DMS53 (cell line): ENCODE measurements at regions not wholly inside any gene's neighbourhood (a gene's known extent, or its start where the extent isn't known, plus 50 kb on each side); places are given as distances from the start of the nearest gene placed in this dataset.

Source experiments
- DNase-seq: peaks from one replicate; lab custom pipeline; 2025; lab: John Stamatoyannopoulos, UW

DNA sequence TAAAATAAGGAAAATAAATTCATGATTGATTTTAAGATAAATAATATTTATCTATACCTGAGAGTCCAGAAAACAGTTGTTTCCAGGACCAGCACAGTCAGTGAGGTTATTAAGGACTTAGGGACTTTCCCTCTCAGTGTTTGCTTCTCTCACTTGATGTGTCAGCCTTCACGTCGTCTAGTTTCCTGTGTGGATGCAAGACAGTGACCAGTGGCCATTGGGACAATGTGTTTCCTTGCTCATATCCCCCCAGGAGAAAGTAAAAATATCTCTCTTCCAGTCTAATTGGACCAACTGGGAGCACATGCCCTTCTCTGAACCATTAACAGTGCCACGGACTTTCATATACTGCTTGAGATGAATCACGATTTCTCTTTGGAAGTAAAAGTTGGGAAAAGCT, 157.8 kb upstream of the CTNNB1 start:
- peak; percentile 18 for DNase-seq

DNA sequence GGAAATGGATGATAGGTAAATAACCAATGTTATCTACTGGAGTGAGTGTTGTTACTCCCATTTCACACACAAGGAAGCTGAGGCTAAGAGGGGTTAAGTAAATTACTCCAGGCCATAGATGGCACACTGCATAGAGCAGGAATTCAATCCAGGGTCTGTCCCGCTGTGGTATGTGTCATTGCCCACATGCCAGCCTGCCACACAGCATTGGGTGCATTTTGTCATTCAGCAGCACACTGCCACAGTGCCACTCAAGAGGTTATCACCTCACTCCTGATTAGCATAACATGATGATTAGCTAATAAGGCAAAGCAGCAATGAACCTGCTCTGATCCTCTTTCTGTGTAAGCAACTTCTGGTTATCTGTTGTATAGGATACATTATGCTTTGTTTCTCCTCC, 157.4 kb upstream of the CTNNB1 start:
- DNase-seq: no peak

DNA sequence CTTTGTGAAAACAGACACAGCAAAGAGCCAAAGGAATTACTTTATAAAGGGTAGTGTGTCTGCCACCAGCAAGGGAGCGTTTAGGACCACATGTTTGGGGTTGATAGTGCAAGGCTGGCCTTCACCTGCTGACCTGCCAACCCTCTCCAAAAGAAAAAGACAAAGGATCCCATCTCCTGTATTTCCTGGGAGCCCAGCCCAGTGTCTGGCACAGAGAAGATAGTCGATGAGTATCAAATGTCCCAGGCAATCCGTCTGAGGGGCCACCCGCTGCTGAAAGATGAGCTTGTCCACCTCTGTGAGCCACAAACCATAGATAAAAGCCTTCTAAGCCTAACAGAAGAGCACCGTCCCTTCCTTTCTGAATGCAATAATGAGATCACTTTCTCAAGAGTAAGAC, 154.8 kb upstream of the CTNNB1 start:
- DNase-seq: no peak

DNA sequence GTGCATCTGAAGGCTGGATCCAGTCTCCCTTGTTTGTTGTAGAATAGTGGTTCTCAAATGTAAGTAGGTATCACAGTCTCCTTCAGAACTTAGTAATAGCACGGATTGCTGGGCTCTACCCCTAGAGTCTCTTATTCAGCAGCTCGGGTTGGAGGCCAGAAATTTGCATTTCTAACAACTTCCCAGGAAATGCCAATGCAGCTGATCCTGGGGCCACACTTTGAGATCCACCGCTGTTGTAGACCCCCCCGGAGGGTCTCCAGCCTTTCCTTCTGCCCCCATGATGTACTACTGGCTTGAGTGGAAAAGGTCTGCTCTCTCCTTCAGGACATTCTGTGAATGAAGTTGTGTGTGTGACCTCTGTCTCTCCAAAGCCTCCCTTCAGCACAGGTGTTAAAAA, 153.8 kb upstream of the CTNNB1 start:
- DNase-seq: no peak

DNA sequence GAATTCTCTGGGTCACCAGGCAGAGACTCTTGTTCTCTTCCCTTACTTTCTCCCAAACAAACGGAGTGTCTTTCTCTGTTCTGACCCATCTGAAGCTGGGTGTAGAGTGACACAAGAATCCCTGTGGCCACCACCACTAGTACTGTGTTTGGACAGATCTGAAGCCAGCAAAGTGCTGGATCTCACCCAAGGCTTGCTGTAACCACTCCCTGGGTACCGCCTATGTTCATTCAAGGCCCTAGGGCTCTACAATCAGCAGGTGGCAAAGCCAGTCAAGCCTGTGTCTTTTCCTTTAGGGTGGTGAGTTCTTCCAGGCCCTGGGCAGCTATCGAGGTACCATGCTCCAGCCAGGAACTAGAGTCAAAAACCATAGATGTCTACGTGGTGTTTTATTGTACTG, 149.2 kb upstream of the CTNNB1 start:
- no peak for DNase-seq

DNA sequence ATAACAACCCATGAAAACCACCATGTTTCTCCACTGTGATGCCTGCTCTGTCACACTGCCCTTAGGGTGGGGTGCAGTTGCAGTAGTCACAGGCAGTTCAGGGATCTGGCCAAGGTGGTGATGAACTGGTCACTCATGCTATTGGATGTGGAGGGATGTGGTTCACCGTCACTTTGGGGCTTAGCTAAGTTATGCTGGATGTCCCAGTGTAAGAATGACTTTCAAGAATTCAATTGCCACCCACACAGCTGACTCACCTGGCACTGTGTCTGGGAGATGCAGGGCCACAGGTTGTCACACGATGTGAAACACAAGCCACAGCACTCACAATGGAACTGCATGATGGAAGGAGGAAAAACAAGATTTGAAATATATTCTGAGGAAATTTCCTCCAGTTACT, 146.1 kb upstream of the CTNNB1 start:
- no peak for DNase-seq

DNA sequence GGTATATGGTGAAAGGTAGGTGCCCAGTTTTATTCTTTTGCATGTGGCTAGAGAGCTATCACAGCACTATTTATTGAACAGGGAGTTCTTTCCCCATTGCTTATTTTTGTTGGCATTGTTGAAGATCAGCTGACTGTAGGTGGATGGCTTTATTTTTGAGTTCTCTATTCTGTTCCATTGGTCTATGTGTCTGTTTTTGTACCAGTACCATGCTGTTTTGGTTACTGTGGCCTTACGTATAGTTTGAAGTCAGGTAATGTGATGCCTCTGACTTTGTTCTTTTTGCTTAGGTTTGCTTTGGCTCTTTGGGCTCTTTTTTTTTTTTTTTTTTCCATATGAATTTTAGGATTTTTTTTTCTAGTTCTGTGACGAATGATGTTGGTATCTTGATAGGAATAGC, 139.2 kb upstream of the CTNNB1 start:
- no peak for DNase-seq

DNA sequence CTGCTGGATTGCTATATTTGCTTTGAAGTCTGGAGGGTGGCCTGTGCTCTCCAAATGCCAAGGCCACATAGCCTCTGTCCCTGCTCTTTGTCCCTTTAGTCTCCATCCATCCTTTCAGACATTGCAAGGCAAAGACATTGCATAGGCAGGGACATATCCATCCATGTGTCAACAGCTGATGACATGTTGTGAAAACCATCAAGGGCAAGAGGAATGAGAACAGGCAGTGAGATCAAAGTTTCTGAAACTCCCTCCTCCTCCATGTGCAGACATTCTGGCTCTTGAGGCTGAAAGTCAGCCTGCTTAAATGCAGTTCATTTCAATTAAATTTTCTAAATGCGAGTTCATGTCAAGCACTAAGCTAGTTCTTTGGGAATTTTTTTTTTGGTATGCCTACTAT, 135.2 kb upstream of the CTNNB1 start:
- DNase-seq: no peak

DNA sequence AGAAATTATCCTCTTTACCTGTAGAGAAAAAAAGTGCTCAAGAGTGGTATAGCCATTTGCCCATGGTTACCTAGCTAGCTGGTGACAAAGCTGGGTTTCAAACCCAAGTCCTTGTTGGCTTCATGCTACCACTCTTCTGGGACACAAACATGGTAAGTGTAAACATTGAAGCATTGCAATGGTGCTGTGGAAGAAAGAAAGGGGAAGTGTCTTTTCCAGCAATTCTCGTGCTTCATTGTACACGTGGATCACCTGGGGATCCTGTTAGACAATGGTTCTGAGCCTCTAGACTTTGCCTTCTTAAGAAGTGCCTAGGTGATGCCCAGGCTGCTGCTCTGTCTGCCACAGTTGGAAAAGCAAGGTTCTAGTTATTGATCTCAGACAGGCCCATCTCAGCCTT, 134.8 kb upstream of the CTNNB1 start:
- no peak for DNase-seq

DNA sequence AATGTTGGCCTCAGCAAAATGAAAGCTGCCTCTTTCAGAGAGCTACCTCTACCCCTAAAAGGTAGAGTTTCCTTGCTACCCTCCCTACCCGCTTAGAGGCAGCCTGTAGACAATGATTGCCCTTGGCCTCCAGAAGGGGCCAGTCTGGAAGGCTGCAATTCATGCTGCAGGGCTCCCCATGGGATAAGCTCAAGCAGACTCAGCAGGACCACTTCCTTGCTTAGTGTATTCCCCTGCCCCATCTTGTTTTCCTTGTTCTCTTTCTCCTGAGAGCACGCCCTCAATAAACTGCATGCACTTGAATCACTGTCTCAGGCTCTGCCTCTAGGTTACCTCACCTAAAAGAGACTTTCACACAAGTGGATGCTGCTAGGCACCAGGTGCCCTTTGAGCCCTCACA, 134.0 kb upstream of the CTNNB1 start:
- DNase-seq: no peak

DNA sequence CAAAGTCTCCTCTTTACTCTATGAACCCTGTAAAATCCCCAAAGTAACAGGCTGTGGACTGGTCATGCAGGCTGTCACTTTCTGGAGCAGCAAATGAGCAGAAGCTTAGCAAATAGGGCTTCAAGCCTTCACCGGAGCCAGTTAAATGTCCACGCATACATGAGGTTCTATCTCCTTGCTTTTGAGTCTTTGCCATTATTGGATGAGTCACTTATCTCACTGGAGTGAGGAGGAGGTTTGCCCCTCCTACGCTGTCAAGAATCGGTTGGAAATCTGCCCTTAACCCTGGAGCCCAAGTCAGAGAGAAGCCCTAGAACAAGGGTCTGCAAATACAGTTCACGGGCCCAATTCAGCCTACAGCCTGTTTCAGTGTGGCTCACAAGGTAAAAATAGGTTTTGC, 126.1 kb upstream of the CTNNB1 start:
- no peak for DNase-seq

DNA sequence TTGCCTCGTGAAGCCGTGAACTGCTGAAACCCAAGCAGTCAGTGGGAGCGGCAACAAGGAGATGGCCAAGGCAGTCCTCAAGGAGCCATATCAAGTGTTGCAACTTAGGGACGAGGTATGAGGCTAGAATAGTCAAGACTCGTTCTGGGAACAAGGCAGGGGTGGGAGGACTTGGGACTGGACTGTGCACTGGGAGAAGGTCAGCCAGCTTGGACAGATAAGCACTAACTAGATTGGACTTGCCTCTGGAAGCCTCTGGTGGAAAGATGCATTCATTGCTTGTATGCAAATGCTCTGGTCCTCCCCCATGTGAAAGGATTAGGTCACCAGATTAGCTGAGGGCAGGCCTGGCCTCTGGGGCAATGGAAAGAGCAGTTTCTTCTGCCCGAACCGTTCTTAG, 123.3 kb upstream of the CTNNB1 start:
- peak; percentile 2 for DNase-seq

DNA sequence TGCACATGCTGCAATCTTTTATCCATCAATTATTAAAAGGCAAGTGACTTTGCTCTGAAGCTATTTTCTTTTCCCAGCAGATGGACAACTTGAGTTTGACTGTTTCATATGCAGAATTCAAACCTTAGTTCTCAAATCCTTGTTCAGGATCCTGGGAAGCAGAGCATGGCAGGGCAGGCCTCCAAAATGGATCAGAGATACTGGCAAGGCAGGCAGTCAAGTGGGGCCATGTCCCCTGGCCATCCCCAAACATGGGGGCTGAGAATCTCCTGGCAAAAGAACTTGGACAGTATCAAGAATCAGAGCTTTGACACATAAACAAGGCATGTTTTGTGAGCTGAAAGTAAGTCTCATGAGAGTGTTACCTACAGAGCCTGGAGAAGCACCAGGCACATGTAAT, 122.9 kb upstream of the CTNNB1 start:
- no peak for DNase-seq

DNA sequence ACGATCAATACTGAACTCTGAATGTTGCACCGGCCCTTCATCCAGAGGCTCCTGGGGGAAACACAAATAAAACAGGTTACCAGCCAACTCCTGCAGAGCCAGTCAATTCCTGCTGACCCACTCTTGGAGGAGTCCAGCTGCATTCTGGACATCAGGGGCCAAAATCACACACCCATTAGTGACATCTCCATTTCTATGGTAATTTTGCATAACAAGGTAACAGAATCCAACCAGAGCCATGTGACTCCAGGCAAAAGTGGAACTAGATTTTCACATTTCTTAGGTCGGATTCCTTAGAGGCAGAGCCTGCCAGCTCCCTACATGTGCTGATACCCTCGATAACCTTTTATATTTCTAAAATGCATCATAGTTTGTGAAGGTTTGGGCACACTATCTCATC, 119.2 kb upstream of the CTNNB1 start:
- no peak for DNase-seq

DNA sequence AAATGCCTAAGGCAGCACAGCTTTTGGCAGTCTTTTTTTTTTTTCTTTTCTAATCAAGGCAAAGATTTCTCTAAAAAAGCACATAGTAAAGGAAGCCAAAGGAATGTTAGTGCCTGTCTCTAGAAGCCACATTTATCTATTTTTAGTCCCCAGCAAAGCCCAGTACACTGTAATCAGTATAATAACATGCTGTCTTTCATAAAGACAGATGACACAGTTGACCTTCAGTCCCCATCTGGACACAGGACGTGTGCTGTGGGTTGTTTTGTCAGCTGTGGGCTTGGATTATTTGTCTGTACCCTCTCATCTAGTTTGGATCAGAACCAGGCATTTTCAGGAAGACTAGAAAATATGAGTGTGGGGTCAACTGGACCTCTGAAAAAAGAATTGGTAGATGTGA, 110.4 kb upstream of the CTNNB1 start:
- no peak for DNase-seq

DNA sequence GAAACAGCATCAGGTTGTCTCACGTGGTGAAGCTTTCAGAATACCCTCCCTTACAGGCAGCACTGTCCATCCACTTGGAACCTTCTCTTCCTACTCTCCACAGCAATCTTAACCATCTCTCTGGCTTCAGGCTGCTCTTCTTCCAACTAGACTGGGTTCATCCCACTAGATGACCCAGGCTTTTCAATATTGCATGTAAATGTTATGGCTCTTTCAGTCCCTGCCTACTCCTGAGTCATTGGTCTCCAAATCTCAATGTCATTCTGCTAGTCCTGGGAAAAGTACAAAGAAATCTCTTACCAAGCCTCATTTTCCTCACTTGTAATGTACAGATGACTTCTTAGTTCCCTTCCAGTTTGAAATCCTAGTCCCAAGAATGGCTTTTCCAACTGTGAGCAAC, 109.7 kb upstream of the CTNNB1 start:
- no peak for DNase-seq

DNA sequence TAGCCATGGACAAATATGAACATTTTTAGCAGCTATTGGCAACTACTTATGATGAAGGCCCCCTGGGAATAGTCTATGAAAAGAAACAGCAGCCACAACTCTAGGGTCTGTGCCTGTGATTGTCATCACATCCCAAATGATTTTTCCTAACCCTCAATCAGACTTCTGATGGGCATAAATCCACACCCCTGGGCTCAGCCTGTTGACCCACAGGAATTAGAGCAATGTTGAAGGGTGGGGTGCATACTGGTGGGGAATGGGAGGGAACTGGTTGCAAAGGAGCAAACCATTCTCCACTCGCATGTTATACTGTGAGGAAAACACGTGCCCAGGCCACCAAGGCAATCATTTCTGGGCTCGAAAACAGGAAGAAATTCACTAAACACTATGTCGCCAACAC, 106.5 kb upstream of the CTNNB1 start:
- DNase-seq: no peak

DNA sequence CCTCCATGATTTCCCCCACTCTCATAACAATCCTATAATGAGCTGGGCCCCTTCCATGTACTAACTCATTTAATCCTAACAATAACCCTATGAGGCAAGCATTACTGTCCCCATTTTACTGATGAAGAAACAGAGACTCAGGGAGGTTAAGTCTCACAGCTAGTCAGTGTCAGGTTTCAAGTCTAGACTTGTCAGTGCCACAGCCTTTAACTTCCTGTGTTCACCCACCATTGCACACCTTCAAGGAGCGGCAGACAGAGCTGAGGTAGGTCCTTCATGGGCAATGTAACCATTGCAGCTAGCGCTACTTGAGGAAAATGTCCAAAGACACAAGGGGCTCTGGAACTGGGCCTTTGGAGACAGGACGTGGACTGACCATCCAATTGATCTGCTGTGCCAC, 105.8 kb upstream of the CTNNB1 start:
- DNase-seq: no peak

DNA sequence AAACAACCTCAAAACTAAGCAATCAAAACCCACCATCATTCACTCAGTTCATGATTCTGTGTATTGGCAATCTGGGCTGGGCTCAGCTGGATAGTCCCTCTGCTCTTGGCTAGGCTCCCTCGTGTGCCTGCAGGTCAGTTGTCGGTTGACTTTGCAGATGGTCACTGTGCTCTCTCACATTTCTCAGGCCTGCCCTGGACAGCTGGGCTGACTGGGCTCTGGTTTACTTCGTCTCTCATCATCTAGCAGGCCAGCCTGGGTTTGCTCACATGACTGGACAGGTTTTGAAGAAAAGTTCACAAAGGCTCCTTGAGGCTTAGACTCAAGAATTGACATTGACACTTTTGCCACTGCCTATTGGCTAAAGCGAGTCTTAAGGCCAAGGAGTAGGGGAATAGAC, 105.0 kb upstream of the CTNNB1 start:
- DNase-seq: no peak

DNA sequence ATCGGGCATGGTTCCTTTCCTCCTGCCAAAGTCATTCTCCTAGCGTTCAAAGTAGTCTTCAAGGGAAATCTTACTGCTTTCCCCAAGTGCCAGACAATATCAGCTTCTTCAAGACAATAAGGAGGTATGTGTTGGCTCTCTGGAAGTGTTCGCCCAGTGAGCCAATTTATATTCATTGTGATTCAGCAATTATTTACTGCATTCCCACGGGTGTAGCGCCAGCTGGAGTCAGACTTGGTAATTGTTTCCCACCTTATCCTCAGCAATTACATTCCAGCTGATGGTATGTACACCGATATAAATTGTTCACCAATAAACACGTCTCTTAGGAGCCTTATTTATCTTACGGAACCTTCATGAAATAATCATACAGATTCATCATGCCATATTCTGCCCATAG, 103.6 kb upstream of the CTNNB1 start:
- no peak for DNase-seq

DNA sequence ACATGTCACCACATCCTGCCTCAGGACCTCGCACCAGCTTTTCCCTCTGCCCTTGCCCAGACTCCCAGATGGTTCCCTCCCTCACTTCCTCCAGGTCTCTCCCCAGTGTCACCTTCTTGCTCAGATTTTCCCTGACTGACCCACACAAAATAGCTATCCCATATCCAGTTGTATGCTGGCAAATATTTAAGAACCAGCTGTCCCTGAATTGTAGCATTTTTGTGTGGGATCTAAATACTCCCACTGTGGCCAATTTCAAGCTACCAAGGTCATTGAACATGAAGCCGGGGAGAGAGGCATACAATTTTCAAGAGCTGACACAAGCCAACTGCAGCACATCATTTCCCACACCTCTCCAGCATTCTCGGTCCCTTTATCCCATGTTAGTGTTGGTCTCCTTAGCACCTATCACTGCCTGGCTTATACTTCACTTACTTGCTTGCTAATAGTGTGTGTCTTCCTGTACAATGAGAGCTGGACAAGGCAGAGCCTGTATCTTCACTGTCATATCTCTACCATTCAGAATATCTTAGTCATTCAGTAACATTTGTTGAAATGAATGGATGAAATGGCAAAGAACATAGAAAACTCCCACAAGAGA, 101.3 kb upstream of the CTNNB1 start:
- no peak for DNase-seq

DNA sequence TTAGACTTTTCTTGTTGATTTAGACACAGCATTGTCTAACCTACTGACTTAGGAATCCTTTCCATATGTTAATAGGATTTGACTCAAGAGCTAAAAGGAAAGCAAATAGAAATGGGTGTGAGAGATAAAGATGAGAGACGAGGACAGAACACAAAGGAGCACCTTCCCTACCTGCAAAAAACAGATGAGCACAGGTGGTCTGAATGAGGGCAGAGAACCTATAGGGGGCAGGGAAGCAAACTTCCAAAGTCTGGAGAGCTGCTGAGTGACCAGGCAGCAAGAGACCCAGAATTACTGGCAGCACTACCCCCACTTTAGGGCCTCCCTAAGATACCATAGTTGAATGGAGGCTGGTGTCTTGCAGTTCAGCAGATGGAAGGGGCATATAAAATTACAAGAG, 98.1 kb upstream of the CTNNB1 start:
- DNase-seq: no peak

DNA sequence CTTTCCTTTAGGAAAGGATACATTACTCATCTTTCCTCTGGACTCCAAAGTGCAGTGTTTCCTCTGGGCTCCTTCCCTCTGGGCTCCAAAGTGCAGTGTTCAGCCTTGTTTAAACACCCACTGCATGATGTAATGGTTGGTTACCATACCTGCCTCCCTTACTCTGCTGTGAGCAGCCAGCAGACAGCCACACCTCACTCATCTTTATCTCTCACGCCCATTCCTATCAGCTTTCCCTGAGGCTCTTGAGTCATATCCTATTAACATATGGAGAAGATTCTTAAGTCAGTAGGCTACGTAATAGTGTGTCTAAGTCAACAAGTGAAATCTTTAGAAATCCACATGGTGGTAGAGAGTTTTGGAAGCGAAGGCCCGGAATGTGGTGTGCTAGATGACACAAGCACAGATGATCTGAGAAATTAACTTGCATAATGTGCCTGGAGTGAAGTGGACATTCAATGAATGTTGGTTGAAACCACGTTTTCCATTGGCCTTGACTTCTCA, 97.2 kb upstream of the CTNNB1 start:
- peak; percentile 1 for DNase-seq

DNA sequence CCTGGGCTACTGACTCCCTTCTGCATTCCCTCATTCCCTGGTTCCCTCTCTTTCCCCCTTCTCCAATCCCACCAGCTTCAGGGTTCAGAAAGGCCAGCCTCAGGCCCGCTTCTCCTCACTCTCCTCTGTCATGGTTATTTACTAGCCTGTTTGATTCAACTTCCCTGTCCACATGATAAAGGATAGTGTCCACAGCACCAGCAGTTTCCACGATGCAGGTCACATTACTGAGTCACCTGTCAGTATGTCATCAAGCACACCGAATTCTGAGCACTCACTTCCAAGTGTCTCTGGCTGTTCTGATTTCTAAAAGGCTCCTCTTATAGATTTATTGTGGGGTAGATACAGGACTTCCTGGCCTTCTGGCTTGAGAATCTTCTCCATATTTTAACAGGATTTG, 96.6 kb upstream of the CTNNB1 start:
- DNase-seq: no peak

DNA sequence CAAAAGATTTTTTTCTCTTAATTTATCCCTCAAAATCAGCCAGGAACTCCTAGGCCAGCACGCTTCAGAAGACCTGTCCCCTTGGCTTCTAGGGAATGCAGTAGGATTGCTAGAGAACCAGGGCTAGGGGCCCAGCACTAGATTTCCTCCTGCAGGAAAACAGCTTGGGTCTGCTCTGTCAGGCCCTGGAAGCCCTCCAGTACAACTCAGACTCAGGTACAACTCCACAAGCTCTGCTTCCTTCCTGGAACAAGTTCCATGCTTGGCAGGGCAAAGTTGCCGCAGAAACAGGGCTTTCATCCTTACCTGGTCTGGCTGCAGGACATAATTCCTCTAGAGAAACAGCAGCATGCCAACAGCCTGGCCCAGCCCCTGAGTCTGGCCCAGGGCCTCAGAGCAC, 96.1 kb upstream of the CTNNB1 start:
- DNase-seq: no peak
